Lower leg skin (tissue), 3 donors: ENCODE measurements at regions not wholly inside any gene's neighbourhood (a gene's known extent, or its start where the extent isn't known, plus 50 kb on each side); places are given as distances from the start of the nearest gene placed in this dataset.

Source experiments
- CTCF ChIP-seq, 3 donors: fragments of 450-650 bp; IDR thresholded peaks; one replicate each; pipeline ENCODE4 v1.5.1; 2016; ENCODE audit warnings: antibody characterized with exemption in 3 of 3, mild to moderate bottlenecking in 3 of 3, moderate library complexity in 2 of 3
- POLR2A ChIP-seq, 2 donors: fragments of 450-650 bp; IDR thresholded peaks; one replicate each; pipeline ENCODE4 v1.6.1; 2016 to 2017; ENCODE audit warnings: antibody characterized with exemption in 2 of 2, mild to moderate bottlenecking in 1 of 2, moderate library complexity in 1 of 2

- no peak for TF ChIP-seq POLR2A (IDR thresholded peaks at IDR 0.05)
- TF ChIP-seq CTCF (IDR thresholded peaks at IDR 0.05) = no peak
Observed at GRCh38 chr2:222055328-222055727, 243.5 kb downstream of the PAX3 start.
